Loucy (cell line): ENCODE measurements at regions not wholly inside any gene's neighbourhood (a gene's known extent, or its start where the extent isn't known, plus 50 kb on each side); places are given as distances from the start of the nearest gene placed in this dataset.
"Not testable (repeated sequence)": the region's sequence is repeated elsewhere in the genome, so short reads cannot be mapped to it uniquely, and the experiment has no call there.

ENCODE experiments used
- H2AFZ ChIP-seq: fragments of 200-600 bp; sonication (generic); 2 replicates; pipeline ENCODE4 v1.6.0; 2016; ENCODE audit warnings: antibody characterized with exemption, mild to moderate bottlenecking, low read length, moderate library complexity
- H3F3A ChIP-seq: fragments of 200-600 bp; 2 replicates; pipeline ENCODE4 v1.6.0; 2016; ENCODE audit warnings: antibody characterized with exemption, low read depth, mild to moderate bottlenecking
- H3K27me3 ChIP-seq: fragments of 200-600 bp; sonication (generic); 2 replicates; pipeline ENCODE4 v1.6.1; 2014; ENCODE audit warnings: low read length, mild to moderate bottlenecking; ENCODE audit not compliant: insufficient read depth, poor library complexity, severe bottlenecking
- H3K36me3 ChIP-seq: fragments of 200-600 bp; sonication (generic); 2 replicates; pipeline ENCODE4 v1.6.1; 2016; ENCODE audit warnings: low read length; ENCODE audit not compliant: insufficient read depth
- H3K4me1 ChIP-seq: fragments of 200-600 bp; sonication (generic); 2 replicates; pipeline ENCODE4 v1.5.1; 2014; ENCODE audit warnings: low read length, mild to moderate bottlenecking; ENCODE audit not compliant: insufficient read depth, poor library complexity, severe bottlenecking
- H3K4me2 ChIP-seq: fragments of 200-600 bp; sonication (generic); 2 replicates; pipeline ENCODE4 v1.6.0; 2014; ENCODE audit warnings: antibody characterized with exemption, low read length, low read depth, mild to moderate bottlenecking; ENCODE audit not compliant: poor library complexity, severe bottlenecking
- H3K4me3 ChIP-seq: fragments of 200-600 bp; sonication (generic); 2 replicates; pipeline ENCODE4 v1.5.1; 2014; ENCODE audit warnings: low read length, mild to moderate bottlenecking, mixed read lengths; ENCODE audit not compliant: poor library complexity, severe bottlenecking
- H3K79me2 ChIP-seq: fragments of 200-600 bp; sonication (generic); 2 replicates; pipeline ENCODE4 v1.6.1; 2014; ENCODE audit warnings: low read length; ENCODE audit not compliant: insufficient read depth
- H3K9ac ChIP-seq: fragments of 200-600 bp; sonication (generic); 2 replicates; pipeline ENCODE4 v1.6.0; 2014; ENCODE audit warnings: mild to moderate bottlenecking, low read depth, low read length, moderate library complexity; ENCODE audit not compliant: poor library complexity, severe bottlenecking
- H3K9me2 ChIP-seq: fragments of 200-600 bp; sonication (generic); replicated peaks from 2 replicates; pipeline ENCODE4 v1.6.1; 2016; ENCODE audit warnings: low read depth, low read length, mixed read lengths
- H3K9me3 ChIP-seq: fragments of 200-600 bp; sonication (generic); 2 replicates; pipeline ENCODE4 v1.6.1; 2014; ENCODE audit warnings: mild to moderate bottlenecking, antibody characterized with exemption, low read length, low read depth; ENCODE audit not compliant: insufficient read depth
- H4K20me1 ChIP-seq: fragments of 200-600 bp; sonication (generic); 2 replicates; pipeline ENCODE4 v1.6.0; 2014; ENCODE audit warnings: antibody characterized with exemption, low read length, mild to moderate bottlenecking; ENCODE audit not compliant: insufficient read depth, poor library complexity, severe bottlenecking
- CTCF ChIP-seq: fragments of 200-600 bp; sonication (generic); conservative IDR thresholded peaks from 2 replicates; pipeline ENCODE4 v1.5.1; 2014; ENCODE audit warnings: mild to moderate bottlenecking, antibody characterized with exemption, low read length
- EZH2phosphoT487 ChIP-seq: fragments of 200-600 bp; IDR thresholded peaks from 2 replicates; pipeline ENCODE4 v1.6.1; 2018; ENCODE audit warnings: antibody characterized with exemption, mild to moderate bottlenecking, moderate library complexity, borderline replicate concordance

GRCh38 chr12:131196220-131196619, 242.5 kb downstream of the ADGRD1 start:
- H2AFZ ChIP-seq, result no peak overlapping the region
- H3K4me3 ChIP-seq, result no peak overlapping the region
- H3K79me2 ChIP-seq, result no peaks in the 10 kb centered on the region
- H3K9me2 ChIP-seq, result no peaks in the 10 kb centered on the region
- no peak overlapping the region for H3K9ac ChIP-seq
- no peaks in the 10 kb centered on the region for H3K36me3 ChIP-seq
- H3K27me3 ChIP-seq, result peaks cover 47% of the 10 kb centered on the region
- no peak overlapping the region for H3K4me2 ChIP-seq
- no peaks in the 10 kb centered on the region for H3K4me1 ChIP-seq
- no peaks in the 10 kb centered on the region; the same call in 1 of the 2 replicates for H3K9me3 ChIP-seq
- no peaks in the 10 kb centered on the region for H3F3A ChIP-seq
- TF ChIP-seq EZH2phosphoT487 (no peak), CTCF (no peak)
- no peaks in the 10 kb centered on the region for H4K20me1 ChIP-seq

GRCh38 chr12:131197490-131197889, 243.8 kb downstream of the ADGRD1 start:
- no peak overlapping the region for H3K4me3 ChIP-seq
- no peaks in the 10 kb centered on the region for H4K20me1 ChIP-seq
- no peaks in the 10 kb centered on the region for H3F3A ChIP-seq
- H3K4me2 ChIP-seq, result no peak overlapping the region
- no peaks in the 10 kb centered on the region for H3K36me3 ChIP-seq
- H3K79me2 ChIP-seq, result peaks cover 3% of the 10 kb centered on the region; the same call in 1 of the 2 replicates
- TF ChIP-seq EZH2phosphoT487, result no peak
- no peak for TF ChIP-seq CTCF
- no peak overlapping the region for H3K9ac ChIP-seq
- no peak overlapping the region for H2AFZ ChIP-seq
- peaks cover 42% of the 10 kb centered on the region for H3K27me3 ChIP-seq
- H3K9me2 ChIP-seq, result no peaks in the 10 kb centered on the region
- H3K9me3 ChIP-seq, result no peaks in the 10 kb centered on the region; the same call in 1 of the 2 replicates
- H3K4me1 ChIP-seq, result no peaks in the 10 kb centered on the region

- no peak overlapping the region for H2AFZ ChIP-seq
- peaks cover 20% of the 10 kb centered on the region for H3K79me2 ChIP-seq
- no peaks in the 10 kb centered on the region for H3F3A ChIP-seq
- peaks cover 16% of the 10 kb centered on the region for H4K20me1 ChIP-seq
- H3K36me3 ChIP-seq, result peaks cover 5% of the 10 kb centered on the region; the same call in 1 of the 2 replicates
- no peaks in the 10 kb centered on the region for H3K9me2 ChIP-seq
- peaks cover 14% of the 10 kb centered on the region for H3K4me1 ChIP-seq
- TF ChIP-seq EZH2phosphoT487 (no peak), CTCF (no peak)
- H3K4me2 ChIP-seq, result no peak overlapping the region
- no peak overlapping the region for H3K9ac ChIP-seq
- H3K9me3 ChIP-seq, result no peaks in the 10 kb centered on the region; the same call in 1 of the 2 replicates
- no peak overlapping the region for H3K4me3 ChIP-seq
- peaks cover 39% of the 10 kb centered on the region for H3K27me3 ChIP-seq
Measured at GRCh38 chr12:131199221-131199620, 245.5 kb downstream of the ADGRD1 start.

- Histone ChIP-seq H3K4me1 (peaks cover 27% of the 10 kb centered on the region), H3K27me3 (peaks cover 33% of the 10 kb centered on the region)
- not testable (repeated sequence) for H3K9me2 ChIP-seq
Measured at GRCh38 chr12:131201912-131202311, 248.2 kb downstream of the ADGRD1 start.

More at GRCh38 chr12:131201912-131202311, 248.2 kb downstream of the ADGRD1 start:
- Histone ChIP-seq H4K20me1 (peaks cover 31% of the 10 kb centered on the region), H3K79me2 (peaks cover 44% of the 10 kb centered on the region), H3K9ac (peak overlapping the region; percentile 99)
- not testable (repeated sequence) for H3K9me3 ChIP-seq, H3K36me3 ChIP-seq, H3F3A ChIP-seq, H3K4me2 ChIP-seq, H2AFZ ChIP-seq, H3K4me3 ChIP-seq
